SK-N-MC (cell line): ENCODE measurements at regions not wholly inside any gene's neighbourhood (a gene's known extent, or its start where the extent isn't known, plus 50 kb on each side); places are given as distances from the start of the nearest gene placed in this dataset.

ENCODE experiments used
- DNase-seq: peaks from one replicate; pipeline ENCODE4 v3.0.0-alpha.2; 2011; ENCODE audit warnings: low read depth, low spot score
- H3K27ac ChIP-seq: fragments of 200-600 bp; sonication (generic); 2 replicates; pipeline ENCODE4 v1.5.1; 2016; ENCODE audit warnings: mixed run types
- H3K36me3 ChIP-seq: fragments of 200-600 bp; sonication (generic); 2 replicates; pipeline ENCODE4 v1.6.1; 2017; ENCODE audit warnings: antibody characterized with exemption, low read length, mixed read lengths; ENCODE audit not compliant: insufficient read depth
- H3K4me3 ChIP-seq: fragments of 200-600 bp; sonication (generic); 2 replicates; pipeline ENCODE4 v1.5.1; 2016
- H3K9ac ChIP-seq: fragments of 200-600 bp; sonication (generic); 2 replicates; pipeline ENCODE4 v1.8.0; 2017; ENCODE audit warnings: mixed run types, mixed read lengths; ENCODE audit not compliant: insufficient read length
- H3K9me3 ChIP-seq: fragments of 200-600 bp; sonication (generic); 2 replicates; pipeline ENCODE4 v1.6.1; 2017; ENCODE audit warnings: low read depth, mild to moderate bottlenecking, antibody characterized with exemption, low read length, moderate library complexity, mixed read lengths
- EZH2 ChIP-seq: fragments of 200-600 bp; sonication (generic); IDR thresholded peaks from one replicate; pipeline ENCODE4 v1.6.1; 2017; ENCODE audit warnings: antibody characterized with exemption
- FOXP2 ChIP-seq: optimal IDR thresholded peaks from 2 replicates; pipeline ENCODE3; 2011; ENCODE audit warnings: mild to moderate bottlenecking, moderate library complexity; ENCODE audit not compliant: insufficient read depth; ENCODE audit errors: extremely low read length, control extremely low read depth
- POLR2AphosphoS5 ChIP-seq: IDR thresholded peaks from 2 replicates; pipeline ENCODE4 v1.6.1; 2012; ENCODE audit warnings: mild to moderate bottlenecking, low read depth, low read length, borderline replicate concordance

DNA sequence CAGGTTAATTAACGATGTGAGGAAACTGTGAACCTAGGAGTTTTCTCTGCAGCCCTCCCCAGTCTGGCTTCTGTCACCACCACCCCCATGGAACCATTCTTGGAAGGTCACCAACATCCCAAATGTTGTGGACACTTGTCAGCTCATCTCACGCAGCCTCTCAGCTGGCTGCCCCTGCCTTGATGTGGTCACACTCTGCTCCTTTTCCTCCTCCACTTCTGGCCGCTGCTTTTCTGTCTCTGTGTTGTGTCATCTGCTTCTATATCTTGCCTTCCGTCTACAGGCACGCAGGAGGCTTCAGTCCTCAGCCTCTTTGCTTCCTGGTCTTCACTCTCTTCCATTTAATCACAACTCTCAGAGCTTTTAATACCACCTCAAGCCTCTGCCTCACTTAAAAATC, 371.5 kb upstream of the SLIT2 start:
- H3K9me3 ChIP-seq, result no peaks in the 10 kb centered on the region
- H3K4me3 ChIP-seq, result no peak overlapping the region
- TF ChIP-seq POLR2AphosphoS5 (no peak), EZH2 (no peak), FOXP2 (no peak)
- no peak overlapping the region for H3K9ac ChIP-seq
- DNase-seq, result no peak
- H3K27ac ChIP-seq, result no peak overlapping the region
- no peaks in the 10 kb centered on the region for H3K36me3 ChIP-seq

DNA sequence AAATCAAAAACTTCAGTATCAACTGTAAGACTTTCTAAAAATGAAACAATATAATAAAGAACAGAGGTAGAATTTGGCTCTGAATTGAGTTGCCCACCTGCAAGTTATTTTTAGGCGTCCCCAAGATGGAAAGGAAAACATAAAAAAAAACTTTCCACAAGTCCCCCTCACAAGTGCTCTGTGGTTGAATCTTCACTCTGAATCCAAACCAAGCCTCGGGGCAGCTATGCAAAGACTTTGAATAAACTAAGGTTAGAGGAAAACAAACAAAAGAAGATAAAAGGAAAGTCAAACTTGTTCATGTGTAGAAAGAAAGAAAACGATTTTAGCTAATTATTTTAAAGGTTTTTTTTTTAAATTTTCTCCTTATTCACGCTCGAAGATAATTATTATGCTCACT, 372.4 kb upstream of the SLIT2 start:
- Histone ChIP-seq H3K9ac (no peak overlapping the region), H3K36me3 (no peaks in the 10 kb centered on the region), H3K4me3 (no peak overlapping the region), H3K9me3 (no peaks in the 10 kb centered on the region), H3K27ac (no peak overlapping the region)
- TF ChIP-seq POLR2AphosphoS5 (no peak), FOXP2 (no peak), EZH2 (no peak)
- DNase-seq, result no peak

DNA sequence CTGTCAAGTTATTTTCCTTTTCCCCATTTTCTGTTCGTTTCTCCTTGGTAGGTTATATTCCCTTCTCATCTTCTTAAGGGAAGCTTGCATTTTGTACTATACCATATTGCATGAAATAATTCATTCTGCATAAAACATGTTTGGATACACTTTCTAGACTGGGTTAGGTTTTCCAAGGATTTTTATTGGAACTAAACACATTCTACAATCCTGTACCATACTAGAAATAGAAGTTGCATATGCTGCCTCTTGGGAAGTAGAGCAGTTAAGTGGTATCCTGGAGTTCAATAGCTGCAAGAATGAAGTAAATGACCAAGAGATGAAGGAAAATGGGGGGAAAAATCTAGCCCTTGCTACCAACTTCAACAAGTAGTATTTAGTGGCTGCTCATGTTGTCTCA, 393.7 kb upstream of the SLIT2 start:
- TF ChIP-seq POLR2AphosphoS5 (no peak), FOXP2 (no peak), EZH2 (no peak)
- H3K27ac ChIP-seq, result no peak overlapping the region
- DNase-seq, result no peak
- H3K36me3 ChIP-seq, result no peaks in the 10 kb centered on the region
- no peak overlapping the region for H3K9ac ChIP-seq
- H3K9me3 ChIP-seq, result no peaks in the 10 kb centered on the region
- no peak overlapping the region for H3K4me3 ChIP-seq

DNA sequence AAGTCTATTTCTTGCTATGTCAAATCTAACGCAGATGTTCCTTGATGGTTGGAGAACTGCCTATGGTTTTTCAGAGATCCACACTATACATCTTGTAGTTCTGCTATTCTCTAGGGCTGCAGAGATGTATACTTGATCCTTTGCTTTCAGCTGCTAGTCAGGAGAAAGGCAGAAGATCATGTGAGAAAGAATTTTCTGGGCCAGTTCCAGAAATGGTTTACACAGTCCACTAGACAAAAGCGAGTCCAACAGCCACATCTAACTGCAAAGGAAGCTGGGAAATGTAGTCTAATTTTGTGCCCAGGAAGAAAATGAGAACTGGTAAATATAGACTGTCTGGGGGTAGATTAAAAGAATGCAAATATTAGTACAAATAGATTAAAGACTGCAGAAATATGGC, 394.3 kb upstream of the SLIT2 start:
- TF ChIP-seq EZH2, result no peak
- TF ChIP-seq FOXP2, result no peak
- no peak for TF ChIP-seq POLR2AphosphoS5
- H3K4me3 ChIP-seq, result no peak overlapping the region
- H3K27ac ChIP-seq, result no peak overlapping the region
- DNase-seq, result no peak
- no peaks in the 10 kb centered on the region for H3K9me3 ChIP-seq
- H3K36me3 ChIP-seq, result no peaks in the 10 kb centered on the region
- H3K9ac ChIP-seq, result no peak overlapping the region

DNA sequence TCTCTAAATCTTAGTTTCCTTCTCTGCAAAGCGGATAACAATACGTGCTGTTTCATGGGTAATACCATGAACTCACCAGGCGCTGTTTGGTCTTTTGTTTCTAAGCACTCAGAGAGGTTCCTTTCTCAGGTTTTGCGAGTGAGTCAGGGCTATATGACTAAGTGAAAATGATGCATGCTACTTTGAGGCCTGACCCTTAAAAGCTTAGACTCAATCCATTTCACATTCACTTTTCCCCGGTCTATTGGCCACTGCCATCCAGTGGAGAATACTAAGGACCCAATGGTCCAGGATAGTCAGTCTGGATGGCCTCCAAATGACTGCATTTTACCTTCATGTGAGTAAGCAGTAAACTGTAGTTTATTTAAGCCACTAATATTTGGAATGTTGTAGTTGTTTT, 400.8 kb upstream of the SLIT2 start:
- Histone ChIP-seq H3K9me3 (no peaks in the 10 kb centered on the region), H3K9ac (no peak overlapping the region), H3K27ac (no peak overlapping the region), H3K4me3 (no peak overlapping the region), H3K36me3 (no peaks in the 10 kb centered on the region)
- no peak for DNase-seq
- TF ChIP-seq EZH2 (no peak), POLR2AphosphoS5 (no peak), FOXP2 (no peak)

DNA sequence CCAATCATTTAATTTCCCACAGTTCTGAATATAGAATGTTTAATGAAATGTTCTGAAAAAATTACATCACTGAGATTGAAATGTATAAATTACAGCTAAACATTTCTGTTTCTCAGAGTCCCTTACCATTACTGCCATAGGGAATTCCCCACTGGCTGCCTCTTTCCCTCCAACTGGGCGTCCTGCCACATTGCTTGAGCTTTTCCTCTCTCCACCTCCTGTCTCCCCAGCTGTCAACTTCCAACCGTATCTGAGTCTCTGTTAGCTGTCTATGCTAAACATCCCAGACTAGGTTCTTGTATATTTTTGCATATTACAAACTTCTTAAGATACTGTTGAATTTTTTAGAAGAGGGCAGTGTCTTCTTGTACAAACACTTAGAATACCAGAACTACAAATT, 407.3 kb upstream of the SLIT2 start:
- no peak for DNase-seq
- TF ChIP-seq POLR2AphosphoS5, result no peak
- no peak for TF ChIP-seq EZH2
- TF ChIP-seq FOXP2, result no peak
- Histone ChIP-seq H3K4me3 (no peak overlapping the region), H3K36me3 (no peaks in the 10 kb centered on the region), H3K9ac (no peak overlapping the region), H3K9me3 (no peaks in the 10 kb centered on the region), H3K27ac (no peak overlapping the region)

- H3K9me3 ChIP-seq, result no peaks in the 10 kb centered on the region
- H3K27ac ChIP-seq, result no peak overlapping the region
- no peak for TF ChIP-seq EZH2
- TF ChIP-seq POLR2AphosphoS5, result no peak
- TF ChIP-seq FOXP2, result no peak
- H3K36me3 ChIP-seq, result no peaks in the 10 kb centered on the region
- H3K4me3 ChIP-seq, result no peak overlapping the region
- no peak overlapping the region for H3K9ac ChIP-seq
- DNase-seq, result no peak
Observed at GRCh38 chr4:19842471-19842870, 409.2 kb upstream of the SLIT2 start.

GRCh38 chr4:19838858-19839257, 412.8 kb upstream of the SLIT2 start:
- no peak overlapping the region for H3K9ac ChIP-seq
- no peaks in the 10 kb centered on the region for H3K9me3 ChIP-seq
- no peak overlapping the region for H3K4me3 ChIP-seq
- TF ChIP-seq EZH2, result no peak
- no peak for TF ChIP-seq POLR2AphosphoS5
- TF ChIP-seq FOXP2, result no peak
- H3K27ac ChIP-seq, result no peak overlapping the region
- DNase-seq, result no peak
- no peaks in the 10 kb centered on the region for H3K36me3 ChIP-seq

DNA sequence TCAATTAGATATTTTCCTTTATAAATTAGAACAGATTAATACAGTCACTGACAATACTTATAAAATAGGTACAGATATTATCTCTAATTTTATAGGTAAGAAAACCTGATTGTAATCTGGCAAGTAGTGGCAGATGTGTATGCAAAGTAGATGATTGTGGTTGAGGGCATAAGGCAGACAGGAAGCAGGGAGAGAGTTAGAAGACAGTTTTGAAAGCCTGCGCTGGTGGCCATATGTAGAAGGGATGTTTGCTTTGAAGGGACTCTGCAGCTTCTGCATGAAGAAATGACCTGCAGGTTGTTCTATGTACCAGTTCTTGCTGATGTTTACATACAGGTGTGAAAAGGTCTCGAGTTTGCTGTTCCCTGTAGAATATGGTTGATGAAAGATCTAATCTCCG, 416.3 kb upstream of the SLIT2 start:
- DNase-seq, result no peak
- H3K9ac ChIP-seq, result no peak overlapping the region
- TF ChIP-seq POLR2AphosphoS5 (no peak), FOXP2 (no peak), EZH2 (no peak)
- no peaks in the 10 kb centered on the region for H3K9me3 ChIP-seq
- H3K4me3 ChIP-seq, result no peak overlapping the region
- H3K36me3 ChIP-seq, result no peaks in the 10 kb centered on the region
- no peak overlapping the region for H3K27ac ChIP-seq

DNA sequence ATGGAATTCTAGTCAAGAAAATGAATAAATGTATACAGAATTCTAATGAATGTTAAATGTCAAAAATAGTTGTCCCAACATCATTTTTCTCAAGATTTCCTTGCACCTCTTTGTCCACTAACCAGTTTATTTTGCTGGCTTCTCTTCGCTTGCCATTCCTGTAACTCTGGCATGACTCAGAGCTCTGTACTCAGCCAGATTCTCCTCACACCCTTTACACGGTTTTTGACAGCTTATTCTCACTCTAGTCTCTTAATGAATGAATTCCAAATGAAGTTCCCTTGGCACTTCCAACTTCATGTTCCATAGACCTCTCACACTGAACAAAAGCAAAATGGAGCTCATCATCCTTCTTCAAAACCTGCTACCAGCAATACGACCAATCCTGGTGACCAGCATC, 419.3 kb upstream of the SLIT2 start:
- no peaks in the 10 kb centered on the region for H3K36me3 ChIP-seq
- no peak for DNase-seq
- no peak overlapping the region for H3K9ac ChIP-seq
- H3K9me3 ChIP-seq, result no peaks in the 10 kb centered on the region
- H3K4me3 ChIP-seq, result no peak overlapping the region
- no peak for TF ChIP-seq EZH2
- no peak for TF ChIP-seq FOXP2
- no peak for TF ChIP-seq POLR2AphosphoS5
- no peak overlapping the region for H3K27ac ChIP-seq
